Anterior cingulate cortex (tissue), 58 donors: ENCODE measurements at regions not wholly inside any gene's neighbourhood (a gene's known extent, or its start where the extent isn't known, plus 50 kb on each side); places are given as distances from the start of the nearest gene placed in this dataset.

Experiments
- DNase-seq, 58 donors: peaks; one replicate each; lab custom pipeline; 2025; lab: John Stamatoyannopoulos, UW

GRCh38 chr15:95887666-95888390, 442.7 kb upstream of the NR2F2 start:
- no peak for DNase-seq

- DNase-seq, result no peak
Measured at GRCh38 chr15:95888762-95889161, 441.7 kb upstream of the NR2F2 start.

- no peak for DNase-seq
Measured at GRCh38 chr15:95894407-95894956, 436.0 kb upstream of the NR2F2 start.

GRCh38 chr15:95895508-95895907, 435.0 kb upstream of the NR2F2 start:
- DNase-seq, result no peak

- no peak for DNase-seq
Measured at GRCh38 chr15:95897651-95898050, 432.8 kb upstream of the NR2F2 start.

GRCh38 chr15:95898761-95899160, 431.7 kb upstream of the NR2F2 start:
- DNase-seq, result no peak

- no peak for DNase-seq
Measured at GRCh38 chr15:95901271-95901670, 429.2 kb upstream of the NR2F2 start.

GRCh38 chr15:95902606-95903005, 427.9 kb upstream of the NR2F2 start:
- DNase-seq, result no peak

- no peak for DNase-seq
Measured at GRCh38 chr15:95903352-95903751, 427.1 kb upstream of the NR2F2 start.

GRCh38 chr15:95910643-95911212, 419.8 kb upstream of the NR2F2 start:
- no peak for DNase-seq

GRCh38 chr15:95911570-95912279, 418.8 kb upstream of the NR2F2 start:
- no peak for DNase-seq

GRCh38 chr15:95912280-95912625, 418.2 kb upstream of the NR2F2 start:
- DNase-seq, result no peak

- no peak for DNase-seq
Measured at GRCh38 chr15:95912728-95913127, 417.8 kb upstream of the NR2F2 start.

- no peak for DNase-seq
Measured at GRCh38 chr15:95916568-95916967, 413.9 kb upstream of the NR2F2 start.

GRCh38 chr15:95918525-95918924, 412.0 kb upstream of the NR2F2 start:
- DNase-seq, result no peak

- DNase-seq, result no peak
Measured at GRCh38 chr15:95919460-95919859, 411.0 kb upstream of the NR2F2 start.

- no peak for DNase-seq
Measured at GRCh38 chr15:95921404-95921803, 409.1 kb upstream of the NR2F2 start.

- DNase-seq, result no peak
Measured at GRCh38 chr15:95922431-95922830, 408.1 kb upstream of the NR2F2 start.

GRCh38 chr15:95923792-95924191, 406.7 kb upstream of the NR2F2 start:
- no peak for DNase-seq

- no peak for DNase-seq
Measured at GRCh38 chr15:95928822-95929221, 401.7 kb upstream of the NR2F2 start.

GRCh38 chr15:95929232-95929846, 401.2 kb upstream of the NR2F2 start:
- DNase-seq, result no peak
